Umbilical cord (tissue), 1 donor: ENCODE measurements at regions not wholly inside any gene's neighbourhood (a gene's known extent, or its start where the extent isn't known, plus 50 kb on each side); places are given as distances from the start of the nearest gene placed in this dataset.
A peak's percentile ranks its signal among the peaks of the same experiment; 100 is the strongest.

Experiments
- DNase-seq: peaks from one replicate; pipeline ENCODE4 v3.0.0-alpha.2; 2015; ENCODE audit warnings: low spot score

GRCh38 chr17:77378318-77379064, 237.7 kb downstream of the SEC14L1 start:
- DNase-seq = no peak

GRCh38 chr17:77379065-77379428, 238.3 kb downstream of the SEC14L1 start:
- DNase-seq = no peak

GRCh38 chr17:77379832-77380231, 239.1 kb downstream of the SEC14L1 start:
- DNase-seq = no peak

- DNase-seq = no peak
Observed at GRCh38 chr17:77380395-77381184, 239.8 kb downstream of the SEC14L1 start.

- no peak for DNase-seq
Observed at GRCh38 chr17:77381185-77381700, 240.5 kb downstream of the SEC14L1 start.

- DNase-seq = no peak
Observed at GRCh38 chr17:77381731-77382130, 241.0 kb downstream of the SEC14L1 start.

- DNase-seq = peak; percentile 47
Observed at GRCh38 chr17:77382356-77382911, 241.7 kb downstream of the SEC14L1 start.

GRCh38 chr17:77382966-77383612, 242.3 kb downstream of the SEC14L1 start:
- DNase-seq = peak; percentile 62

GRCh38 chr17:77383613-77384608, 243.1 kb downstream of the SEC14L1 start:
- no peak for DNase-seq

- no peak for DNase-seq
Observed at GRCh38 chr17:77385750-77386501, 245.2 kb downstream of the SEC14L1 start.

- DNase-seq = no peak
Observed at GRCh38 chr17:77386502-77387192, 245.9 kb downstream of the SEC14L1 start.

GRCh38 chr17:77387891-77388290, 247.1 kb downstream of the SEC14L1 start:
- DNase-seq = no peak

GRCh38 chr17:77388384-77389306, 247.9 kb downstream of the SEC14L1 start:
- DNase-seq = no peak

- no peak for DNase-seq
Observed at GRCh38 chr17:77390870-77391269, 250.1 kb downstream of the SEC14L1 start.

GRCh38 chr17:77391668-77392375, 251.1 kb downstream of the SEC14L1 start:
- peak; percentile 97 for DNase-seq

- peak; percentile 63 for DNase-seq
Observed at GRCh38 chr17:77392376-77393273, 251.9 kb downstream of the SEC14L1 start.

- no peak for DNase-seq
Observed at GRCh38 chr17:77393274-77393600, 252.5 kb downstream of the SEC14L1 start.
